GM13976 (cell line): ENCODE measurements at regions not wholly inside any gene's neighbourhood (a gene's known extent, or its start where the extent isn't known, plus 50 kb on each side); places are given as distances from the start of the nearest gene placed in this dataset.
"Not testable (repeated sequence)": the region's sequence is repeated elsewhere in the genome, so short reads cannot be mapped to it uniquely, and the experiment has no call there.

Source experiments
- DNase-seq: peaks from one replicate; pipeline ENCODE4 v3.0.0; 2012; ENCODE audit warnings: low spot score
- in situ Hi-C: fragments of 300-500 bp; cut with MboI; formaldehyde crosslinking; loops from one replicate; pipeline ENCODE4 v1.12.0; 2022; ENCODE audit warnings: low sequenced_read_pairs, mixed read lengths, inconsistent platforms; ENCODE audit not compliant: unreplicated experiment
- TF ChIP-seq, protein P1 (sequence below): IDR thresholded peaks from 2 replicates; pipeline ENCODE4 v1.5.1; 2012; ENCODE audit warnings: borderline replicate concordance, mild to moderate bottlenecking; ENCODE audit not compliant: insufficient read depth; ENCODE audit errors: extremely low read depth, missing control alignments, control extremely low read depth

DNA sequence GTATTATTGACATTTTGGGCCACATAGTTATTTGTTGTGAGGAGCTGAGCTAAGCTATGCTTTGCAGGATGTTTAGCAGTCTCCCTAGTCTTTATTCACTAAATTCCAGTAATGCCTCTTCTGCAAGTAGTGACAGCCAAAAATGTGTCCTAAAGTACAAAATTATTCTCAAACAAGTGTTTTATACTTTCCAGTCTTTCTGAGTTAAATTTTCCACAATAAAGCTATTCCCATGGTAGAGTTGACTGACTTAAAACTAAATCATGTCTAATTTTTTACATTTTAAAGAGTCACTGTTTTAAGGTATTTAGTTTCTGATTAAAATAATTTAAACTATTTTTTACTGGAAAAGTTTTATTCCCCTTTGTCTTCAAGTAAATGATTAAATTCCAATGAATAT, 717.8 kb upstream of the HS3ST5 start:
- TF ChIP-seq, protein P1, sequence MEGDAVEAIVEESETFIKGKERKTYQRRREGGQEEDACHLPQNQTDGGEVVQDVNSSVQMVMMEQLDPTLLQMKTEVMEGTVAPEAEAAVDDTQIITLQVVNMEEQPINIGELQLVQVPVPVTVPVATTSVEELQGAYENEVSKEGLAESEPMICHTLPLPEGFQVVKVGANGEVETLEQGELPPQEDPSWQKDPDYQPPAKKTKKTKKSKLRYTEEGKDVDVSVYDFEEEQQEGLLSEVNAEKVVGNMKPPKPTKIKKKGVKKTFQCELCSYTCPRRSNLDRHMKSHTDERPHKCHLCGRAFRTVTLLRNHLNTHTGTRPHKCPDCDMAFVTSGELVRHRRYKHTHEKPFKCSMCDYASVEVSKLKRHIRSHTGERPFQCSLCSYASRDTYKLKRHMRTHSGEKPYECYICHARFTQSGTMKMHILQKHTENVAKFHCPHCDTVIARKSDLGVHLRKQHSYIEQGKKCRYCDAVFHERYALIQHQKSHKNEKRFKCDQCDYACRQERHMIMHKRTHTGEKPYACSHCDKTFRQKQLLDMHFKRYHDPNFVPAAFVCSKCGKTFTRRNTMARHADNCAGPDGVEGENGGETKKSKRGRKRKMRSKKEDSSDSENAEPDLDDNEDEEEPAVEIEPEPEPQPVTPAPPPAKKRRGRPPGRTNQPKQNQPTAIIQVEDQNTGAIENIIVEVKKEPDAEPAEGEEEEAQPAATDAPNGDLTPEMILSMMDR, result no peak
- in situ Hi-C loops, result no loop called here
- DNase-seq, result no peak

DNA sequence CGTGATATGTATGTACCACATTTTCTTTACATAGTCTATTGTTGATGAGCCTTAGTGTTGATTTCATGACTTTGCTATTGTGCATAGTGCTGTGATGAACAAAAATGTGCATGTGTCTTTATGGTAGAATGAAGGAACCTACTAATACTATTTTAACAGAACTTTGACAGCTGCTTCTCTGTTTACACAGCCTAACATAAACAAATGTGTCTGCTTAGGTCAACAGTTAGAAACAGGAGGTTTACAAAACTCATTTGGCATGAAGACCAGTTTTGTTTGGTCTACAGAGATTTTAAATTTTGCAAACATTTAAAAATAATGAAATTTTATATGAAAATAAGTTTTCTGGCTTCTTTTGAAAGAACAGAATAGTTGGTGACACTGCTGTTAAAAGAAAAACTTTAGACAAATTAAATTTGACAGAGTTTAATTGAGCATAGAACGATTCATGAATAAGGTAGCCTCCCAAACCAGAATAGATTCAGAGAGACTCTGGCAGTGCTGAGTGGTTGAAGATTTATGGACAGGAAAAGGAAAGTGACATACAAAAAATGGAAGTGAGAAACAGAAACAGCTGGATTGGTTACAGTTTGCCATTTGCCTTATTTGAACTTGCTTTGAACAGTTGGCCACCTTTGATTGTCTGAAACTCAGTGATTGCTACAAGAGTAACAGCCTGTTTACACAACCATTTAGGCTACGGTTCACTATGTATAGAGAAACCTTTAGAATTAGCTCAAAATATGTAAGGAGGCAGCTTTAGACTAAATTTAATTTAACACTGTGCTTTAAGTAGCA, 715.8 kb upstream of the HS3ST5 start:
- TF ChIP-seq, protein P1, result no peak
- DNase-seq, result no peak
- in situ Hi-C loops, result no loop called here

GRCh38 chr6:115055579-115055978, 712.8 kb upstream of the HS3ST5 start:
- TF ChIP-seq, protein P1, result no peak
- no peak for DNase-seq
- in situ Hi-C loops, result no loop called here

DNA sequence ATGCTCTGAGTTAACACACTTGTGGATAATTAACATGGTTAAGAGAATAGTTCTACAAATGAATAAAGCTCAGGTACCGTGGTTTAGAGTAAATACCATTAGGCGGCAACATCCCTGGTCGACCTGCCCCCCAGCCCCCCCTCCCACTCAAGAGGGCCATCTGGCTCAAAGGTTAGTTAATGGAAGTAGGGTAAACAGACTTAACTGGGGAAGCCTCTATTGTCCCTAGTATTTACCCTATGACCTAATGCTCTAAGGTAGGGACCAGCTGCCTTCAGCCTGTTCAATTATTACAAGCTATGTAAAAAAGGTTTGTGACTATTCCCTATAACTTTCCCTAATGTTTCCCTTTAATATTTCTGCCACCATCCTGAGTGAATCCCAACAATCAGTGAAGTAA, 711.4 kb upstream of the HS3ST5 start:
- DNase-seq, in situ Hi-C loops: not testable (repeated sequence)

- in situ Hi-C loops, result no loop called here
- DNase-seq, result no peak
- TF ChIP-seq, protein P1, result no peak
Measured at GRCh38 chr6:115053169-115053860, 710.5 kb upstream of the HS3ST5 start.

DNA sequence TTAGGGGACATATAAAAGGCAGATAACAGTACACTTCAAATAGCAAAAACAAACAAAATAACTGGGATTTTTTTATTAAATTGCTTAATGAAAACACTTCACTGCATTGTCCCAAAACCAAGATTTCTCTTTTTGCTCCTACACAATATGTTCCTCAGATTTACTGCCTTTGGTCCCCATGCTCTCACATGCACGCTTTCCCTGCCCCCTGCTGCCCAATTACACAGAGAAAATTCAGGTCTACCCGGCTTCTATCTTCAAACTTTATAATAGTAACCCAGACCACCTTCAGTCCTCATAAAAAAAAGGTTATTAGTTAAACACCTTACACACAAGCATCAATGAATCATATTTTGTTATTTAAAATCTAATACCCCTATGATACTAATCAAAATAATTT, 673.8 kb upstream of the HS3ST5 start:
- TF ChIP-seq, protein P1, result no peak
- in situ Hi-C loops, result no loop called here
- no peak for DNase-seq

- in situ Hi-C loops, result no loop called here
- DNase-seq, result no peak
- TF ChIP-seq, protein P1, result no peak
Measured at GRCh38 chr6:115004982-115005381, 662.2 kb upstream of the HS3ST5 start.
